DMS79 (cell line): ENCODE measurements at regions not wholly inside any gene's neighbourhood (a gene's known extent, or its start where the extent isn't known, plus 50 kb on each side); places are given as distances from the start of the nearest gene placed in this dataset.

Experiments
- DNase-seq: peaks from one replicate; lab custom pipeline; 2025; lab: John Stamatoyannopoulos, UW

DNA sequence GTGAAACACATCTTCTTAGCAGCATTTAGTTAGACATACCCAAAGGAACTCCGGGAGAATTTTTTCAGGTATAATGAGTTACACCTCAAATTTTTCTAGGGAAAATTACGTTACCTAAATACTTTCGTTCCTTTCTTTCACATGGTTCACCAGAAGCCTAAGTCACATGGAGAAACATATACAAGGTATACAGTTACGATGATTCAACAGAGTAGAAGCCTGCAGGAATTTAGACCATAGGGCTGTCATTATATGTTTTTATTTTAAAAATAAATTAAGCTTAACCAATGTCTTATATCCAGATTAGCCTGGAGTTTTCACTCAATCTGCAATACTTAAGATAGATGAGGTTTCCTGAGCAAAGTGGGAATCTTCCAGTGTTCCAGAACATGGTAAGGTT is 549.5 kb upstream of the JARID2 start:
- no peak for DNase-seq

GRCh38 chr6:14697427-14697826 is 548.4 kb upstream of the JARID2 start:
- DNase-seq = no peak

GRCh38 chr6:14699803-14700601 is 545.9 kb upstream of the JARID2 start:
- DNase-seq = no peak

DNA sequence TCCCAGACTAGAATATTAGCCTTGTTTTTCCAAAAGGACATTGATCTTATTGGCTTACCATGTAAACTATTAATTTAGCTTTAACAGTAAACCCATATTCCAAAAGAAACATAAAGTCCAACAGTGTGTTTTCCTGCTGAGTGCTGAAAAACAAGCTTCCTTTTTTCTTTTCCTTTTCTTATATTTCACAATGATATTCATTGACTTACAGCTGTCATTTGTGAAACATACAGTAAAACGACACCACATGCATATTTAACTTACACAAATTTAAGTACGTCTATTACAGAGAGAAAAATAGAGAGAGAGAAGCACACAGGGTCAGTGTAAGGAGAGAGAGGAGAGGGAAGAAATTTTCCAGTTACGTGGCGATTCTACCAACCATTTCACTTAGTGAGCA is 543.9 kb upstream of the JARID2 start:
- no peak for DNase-seq

GRCh38 chr6:14702678-14703077 is 543.2 kb upstream of the JARID2 start:
- no peak for DNase-seq

DNA sequence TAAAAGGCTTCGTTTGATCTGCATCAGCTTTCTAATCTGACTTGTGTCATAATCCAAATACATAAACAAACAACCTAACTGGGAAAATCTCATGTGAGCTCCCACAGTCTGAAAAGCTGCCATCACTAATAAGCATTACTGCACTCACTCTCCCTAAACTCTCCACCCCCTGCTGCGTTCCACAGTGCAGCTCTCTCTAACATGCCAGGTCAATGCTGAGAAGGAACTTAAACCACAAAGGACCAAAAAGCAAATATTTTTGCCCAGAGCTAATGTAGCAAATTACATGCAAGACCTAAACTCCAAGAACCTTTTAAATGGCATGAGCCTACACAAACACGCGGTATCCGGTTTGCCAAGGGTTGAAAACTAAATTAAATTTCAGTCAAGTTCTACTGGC is 542.3 kb upstream of the JARID2 start:
- peak; percentile 51 for DNase-seq

- no peak for DNase-seq
Observed at GRCh38 chr6:14704383-14705271, 541.2 kb upstream of the JARID2 start.

GRCh38 chr6:14705841-14706377 is 540.0 kb upstream of the JARID2 start:
- DNase-seq = no peak

GRCh38 chr6:14706378-14706929 is 539.4 kb upstream of the JARID2 start:
- no peak for DNase-seq

- DNase-seq = no peak
Observed at GRCh38 chr6:14707276-14707675, 538.6 kb upstream of the JARID2 start.

- no peak for DNase-seq
Observed at GRCh38 chr6:14707971-14708465, 537.9 kb upstream of the JARID2 start.

DNA sequence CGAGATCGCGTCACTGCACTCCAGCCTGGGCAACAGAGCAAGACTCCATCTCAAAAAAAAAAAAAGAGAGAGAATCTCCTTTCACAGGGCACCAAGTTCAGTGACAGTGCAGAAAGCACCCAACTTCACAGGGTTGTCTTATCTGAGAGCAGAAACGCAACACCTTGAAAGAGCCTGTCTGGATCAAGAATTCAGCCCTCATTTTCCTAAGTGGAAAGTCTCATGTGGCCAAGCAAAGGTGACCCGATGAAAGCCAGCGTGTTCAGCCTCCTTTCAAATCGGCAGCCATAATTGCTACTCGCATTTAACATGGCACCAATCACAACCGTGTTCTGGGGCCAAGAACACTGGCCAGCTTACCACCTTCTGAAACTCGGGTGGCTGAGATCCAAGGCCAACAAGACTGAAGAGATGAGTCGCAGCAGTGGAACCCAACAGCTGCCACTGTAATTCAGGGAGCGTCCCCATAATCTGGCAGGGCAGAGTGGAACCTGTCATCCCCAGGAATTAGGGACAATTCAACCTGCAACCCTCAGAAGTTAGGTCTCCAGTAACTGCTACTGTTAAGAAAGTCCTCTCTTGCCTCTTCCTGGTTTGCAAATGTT is 536.7 kb upstream of the JARID2 start:
- DNase-seq = no peak

DNA sequence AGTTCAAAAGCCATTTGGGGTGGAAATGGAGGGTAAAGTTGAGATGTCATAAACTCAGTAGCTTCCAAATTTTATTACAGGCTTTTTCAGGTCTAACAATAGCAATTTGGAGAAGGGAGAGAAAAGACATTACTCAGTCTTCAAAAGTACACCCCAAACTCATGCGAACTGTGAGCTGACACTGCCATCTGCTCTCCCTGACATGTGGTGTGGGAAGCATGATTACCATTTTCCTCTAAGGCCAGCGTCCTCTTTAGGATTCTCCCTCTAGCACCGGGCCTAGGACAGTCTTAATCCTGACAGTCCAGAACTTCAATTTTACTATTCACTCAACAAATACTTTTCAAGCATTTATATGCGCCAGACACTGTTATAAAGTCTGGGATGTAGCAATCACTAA is 536.0 kb upstream of the JARID2 start:
- no peak for DNase-seq

- no peak for DNase-seq
Observed at GRCh38 chr6:14710421-14710820, 535.4 kb upstream of the JARID2 start.

DNA sequence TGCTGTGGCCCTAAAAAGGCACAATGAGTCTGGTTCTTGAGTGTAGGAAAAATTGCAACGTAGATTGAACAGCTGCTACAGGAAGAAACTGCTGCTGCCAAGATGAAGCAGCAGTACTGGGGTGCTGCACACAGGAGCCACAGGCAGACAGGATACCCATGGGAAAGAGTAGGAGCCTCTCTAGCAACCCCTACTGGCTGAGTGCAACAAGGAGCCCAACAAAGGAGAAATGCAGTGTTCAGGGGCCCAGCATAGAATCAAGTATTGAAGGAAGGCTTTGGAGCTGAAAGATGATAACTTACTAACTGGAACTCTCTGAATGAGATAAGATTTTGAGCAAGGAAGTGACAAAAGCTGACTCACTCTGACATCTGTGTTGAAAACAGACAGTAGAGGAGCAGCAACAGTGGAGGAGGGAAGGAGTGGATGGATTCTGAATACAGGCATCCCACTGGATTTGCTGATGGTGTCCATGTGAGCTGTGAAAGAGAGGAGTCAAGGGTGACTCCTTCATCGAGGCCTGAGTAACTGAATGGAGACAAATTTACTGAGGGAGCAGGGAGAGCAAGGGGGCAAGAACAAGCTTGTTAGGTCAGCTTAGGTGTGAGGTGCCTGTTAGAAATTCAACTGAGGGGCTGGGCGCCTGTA is 534.7 kb upstream of the JARID2 start:
- DNase-seq = no peak

GRCh38 chr6:14711704-14712379 is 534.0 kb upstream of the JARID2 start:
- no peak for DNase-seq

DNA sequence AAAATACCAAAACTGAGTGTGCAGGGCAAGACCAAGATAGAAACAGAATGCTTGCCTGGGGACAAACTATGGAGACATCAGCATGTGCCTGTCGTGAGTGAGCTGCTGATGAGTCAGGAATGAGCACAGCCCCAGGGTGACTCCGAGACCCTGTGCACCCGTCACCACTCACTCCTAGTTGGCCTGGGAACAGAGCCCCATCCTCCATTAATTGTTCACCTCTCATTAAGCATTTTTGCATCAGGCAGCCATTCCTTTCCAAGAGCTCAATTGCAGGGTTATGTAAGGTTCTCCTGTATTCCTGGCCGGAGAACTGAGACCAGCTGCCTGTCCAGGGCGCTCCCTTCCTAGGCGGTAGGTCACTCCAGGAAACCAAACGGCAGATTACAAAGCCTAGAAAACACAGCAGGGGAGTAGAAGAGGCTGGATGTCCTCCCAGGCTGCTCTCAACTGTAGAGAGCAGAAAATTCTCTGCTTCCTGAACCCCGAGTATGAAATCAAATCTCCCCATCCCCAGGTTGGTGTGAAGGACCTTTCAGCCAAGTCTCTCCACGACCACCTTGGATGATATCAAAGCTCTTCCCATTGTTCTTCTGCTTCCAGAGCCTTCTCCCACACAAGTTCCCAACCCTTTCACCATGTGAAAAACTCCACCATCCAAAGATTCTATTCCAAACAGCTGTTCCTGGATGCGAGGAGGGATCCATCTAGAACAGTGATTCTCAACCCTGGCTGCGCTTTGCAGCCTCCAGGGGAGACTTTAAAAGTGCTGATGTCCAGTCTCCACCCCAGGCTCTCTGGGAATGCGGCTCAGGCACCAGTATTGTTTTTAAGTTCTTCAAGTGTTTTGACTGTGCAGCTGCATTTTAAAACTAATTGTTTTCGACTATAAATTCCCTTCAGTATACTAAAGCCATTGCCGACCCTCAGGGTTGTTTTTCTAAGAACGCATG is 532.6 kb upstream of the JARID2 start:
- no peak for DNase-seq

- no peak for DNase-seq
Observed at GRCh38 chr6:14713966-14714631, 531.8 kb upstream of the JARID2 start.

GRCh38 chr6:14715076-14715475 is 530.8 kb upstream of the JARID2 start:
- no peak for DNase-seq
